Type B pancreatic cell (in vitro differentiated cells): ENCODE measurements at regions not wholly inside any gene's neighbourhood (a gene's known extent, or its start where the extent isn't known, plus 50 kb on each side); places are given as distances from the start of the nearest gene placed in this dataset.

Source experiments
- DNase-seq: peaks from one replicate; pipeline ENCODE4 v3.0.0; 2021; ENCODE audit warnings: mixed read lengths; ENCODE audit not compliant: unreplicated experiment; ENCODE audit errors: extremely low spot score
- H3K27ac Mint-ChIP-seq: 2 replicates; pipeline ENCODE4 v1.8.0; 2021; ENCODE audit warnings: mild to moderate bottlenecking, mixed read lengths
- H3K27me3 Mint-ChIP-seq: 2 replicates; pipeline ENCODE4 v1.8.0; 2021; ENCODE audit warnings: mixed read lengths
- H3K36me3 Mint-ChIP-seq: 2 replicates; pipeline ENCODE4 v1.8.0; 2021; ENCODE audit warnings: mixed read lengths
- H3K4me1 Mint-ChIP-seq: one replicate; pipeline ENCODE4 v1.8.0; 2021; ENCODE audit warnings: mixed read lengths; ENCODE audit not compliant: unreplicated experiment
- H3K4me3 Mint-ChIP-seq: 2 replicates; pipeline ENCODE4 v1.8.0; 2021; ENCODE audit warnings: mild to moderate bottlenecking, mixed read lengths
- H3K9me3 Mint-ChIP-seq: 2 replicates; pipeline ENCODE4 v1.8.0; 2021; ENCODE audit warnings: mixed read lengths
- TF ChIP-seq, protein P1 (sequence below): fragments of 200-600 bp; sonication (generic); conservative IDR thresholded peaks from 2 replicates; pipeline ENCODE4 v1.5.0; 2021; ENCODE audit warnings: antibody characterized with exemption, mild to moderate bottlenecking

DNA sequence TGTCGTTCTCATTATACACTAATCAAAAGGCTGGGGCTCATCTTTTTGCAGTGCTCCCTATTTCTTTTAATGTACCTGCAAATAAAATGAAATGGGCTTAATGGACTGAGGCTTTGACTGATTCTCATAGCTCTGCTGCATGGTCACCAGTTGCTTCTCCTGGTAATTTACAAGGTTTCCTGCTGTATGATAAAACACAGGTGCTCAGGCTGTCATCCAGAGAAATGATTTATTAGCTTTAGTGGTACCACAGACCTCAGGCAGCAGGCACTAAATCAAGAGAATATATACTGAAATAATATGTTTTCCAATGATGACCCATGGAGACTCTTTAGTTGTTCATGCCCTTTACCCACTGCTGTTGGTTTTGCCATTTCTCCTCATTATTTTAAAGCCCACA is 137.7 kb downstream of the C4orf33 start:
- peaks cover 3% of the 10 kb centered on the region for H3K4me1 Mint-ChIP-seq
- H3K4me3 Mint-ChIP-seq = no peak overlapping the region
- no peak overlapping the region for H3K27ac Mint-ChIP-seq
- TF ChIP-seq, protein P1, sequence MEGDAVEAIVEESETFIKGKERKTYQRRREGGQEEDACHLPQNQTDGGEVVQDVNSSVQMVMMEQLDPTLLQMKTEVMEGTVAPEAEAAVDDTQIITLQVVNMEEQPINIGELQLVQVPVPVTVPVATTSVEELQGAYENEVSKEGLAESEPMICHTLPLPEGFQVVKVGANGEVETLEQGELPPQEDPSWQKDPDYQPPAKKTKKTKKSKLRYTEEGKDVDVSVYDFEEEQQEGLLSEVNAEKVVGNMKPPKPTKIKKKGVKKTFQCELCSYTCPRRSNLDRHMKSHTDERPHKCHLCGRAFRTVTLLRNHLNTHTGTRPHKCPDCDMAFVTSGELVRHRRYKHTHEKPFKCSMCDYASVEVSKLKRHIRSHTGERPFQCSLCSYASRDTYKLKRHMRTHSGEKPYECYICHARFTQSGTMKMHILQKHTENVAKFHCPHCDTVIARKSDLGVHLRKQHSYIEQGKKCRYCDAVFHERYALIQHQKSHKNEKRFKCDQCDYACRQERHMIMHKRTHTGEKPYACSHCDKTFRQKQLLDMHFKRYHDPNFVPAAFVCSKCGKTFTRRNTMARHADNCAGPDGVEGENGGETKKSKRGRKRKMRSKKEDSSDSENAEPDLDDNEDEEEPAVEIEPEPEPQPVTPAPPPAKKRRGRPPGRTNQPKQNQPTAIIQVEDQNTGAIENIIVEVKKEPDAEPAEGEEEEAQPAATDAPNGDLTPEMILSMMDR = no peak
- no peak for DNase-seq
- no peaks in the 10 kb centered on the region for H3K9me3 Mint-ChIP-seq
- H3K36me3 Mint-ChIP-seq = no peaks in the 10 kb centered on the region
- H3K27me3 Mint-ChIP-seq = no peaks in the 10 kb centered on the region

DNA sequence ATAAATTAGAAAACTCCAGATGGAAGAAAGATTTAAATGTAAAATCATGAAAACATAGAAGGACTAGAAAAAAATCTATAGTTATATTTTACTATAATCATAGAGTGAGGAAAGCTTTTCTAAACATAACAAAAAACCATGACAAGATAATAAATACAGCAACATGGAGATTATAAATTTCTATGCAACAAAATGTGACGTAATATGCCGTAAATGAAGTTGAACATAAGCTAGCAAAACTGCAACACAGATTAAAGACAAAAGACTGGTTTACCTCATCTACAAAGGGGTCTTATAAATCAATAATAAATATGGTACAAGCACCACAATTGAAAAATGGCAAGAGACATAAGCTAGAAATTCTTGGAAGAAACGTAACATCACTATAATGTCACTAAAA is 140.4 kb downstream of the C4orf33 start:
- H3K4me1 Mint-ChIP-seq = peaks cover 21% of the 10 kb centered on the region
- TF ChIP-seq, protein P1 = no peak
- no peaks in the 10 kb centered on the region for H3K36me3 Mint-ChIP-seq
- H3K27me3 Mint-ChIP-seq = no peaks in the 10 kb centered on the region
- no peak overlapping the region for H3K27ac Mint-ChIP-seq
- no peaks in the 10 kb centered on the region for H3K9me3 Mint-ChIP-seq
- DNase-seq = no peak
- H3K4me3 Mint-ChIP-seq = no peak overlapping the region

DNA sequence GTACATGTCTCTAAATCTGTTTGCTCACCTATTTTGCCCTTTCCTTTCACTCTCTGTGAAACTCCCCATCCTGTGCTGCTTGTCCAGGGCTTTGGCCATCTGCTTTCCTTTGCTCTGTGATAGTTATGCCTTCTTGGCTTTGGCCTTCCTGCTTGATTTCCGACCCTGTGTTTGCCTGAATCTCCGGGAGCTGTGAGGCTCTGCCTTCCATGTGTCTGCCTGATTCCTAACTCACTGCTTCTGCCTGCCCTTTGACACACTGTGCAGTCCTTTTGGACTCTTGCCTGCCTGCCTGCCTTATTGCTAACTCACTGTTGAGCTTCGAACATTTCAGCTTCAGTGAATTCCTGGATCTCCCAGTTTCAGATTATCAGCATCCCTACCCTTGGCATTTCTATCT is 143.1 kb downstream of the C4orf33 start:
- H3K9me3 Mint-ChIP-seq = no peaks in the 10 kb centered on the region
- H3K4me3 Mint-ChIP-seq = no peak overlapping the region
- no peak for DNase-seq
- no peaks in the 10 kb centered on the region for H3K36me3 Mint-ChIP-seq
- H3K27me3 Mint-ChIP-seq = no peaks in the 10 kb centered on the region
- H3K4me1 Mint-ChIP-seq = peaks cover 18% of the 10 kb centered on the region
- TF ChIP-seq, protein P1 = no peak
- no peak overlapping the region for H3K27ac Mint-ChIP-seq

DNA sequence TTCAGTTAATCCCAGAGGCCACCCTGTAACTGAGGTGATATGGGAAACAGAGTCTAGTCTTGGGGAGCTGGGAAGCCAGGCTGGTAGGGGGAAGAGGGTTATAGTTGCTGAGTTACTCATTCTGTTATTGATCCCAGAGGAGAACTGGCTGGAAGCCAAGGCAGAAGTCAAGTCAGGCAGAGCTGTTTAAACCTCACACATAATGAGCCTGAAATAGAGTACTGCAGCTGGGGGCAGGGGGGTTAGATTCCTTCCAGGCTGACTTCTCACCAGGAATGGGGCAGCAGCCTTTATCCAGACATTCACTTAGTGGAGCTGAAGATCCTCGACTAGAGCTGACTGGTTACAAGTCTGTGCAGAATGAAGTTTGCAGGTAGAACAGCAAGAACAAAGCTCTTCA is 144.9 kb downstream of the C4orf33 start:
- peaks cover 6% of the 10 kb centered on the region for H3K27me3 Mint-ChIP-seq
- DNase-seq = no peak
- TF ChIP-seq, protein P1 = no peak
- peaks cover 18% of the 10 kb centered on the region for H3K4me1 Mint-ChIP-seq
- no peaks in the 10 kb centered on the region for H3K9me3 Mint-ChIP-seq
- no peaks in the 10 kb centered on the region for H3K36me3 Mint-ChIP-seq
- peak overlapping the region; percentile 2 for H3K4me3 Mint-ChIP-seq
- no peak overlapping the region for H3K27ac Mint-ChIP-seq

DNA sequence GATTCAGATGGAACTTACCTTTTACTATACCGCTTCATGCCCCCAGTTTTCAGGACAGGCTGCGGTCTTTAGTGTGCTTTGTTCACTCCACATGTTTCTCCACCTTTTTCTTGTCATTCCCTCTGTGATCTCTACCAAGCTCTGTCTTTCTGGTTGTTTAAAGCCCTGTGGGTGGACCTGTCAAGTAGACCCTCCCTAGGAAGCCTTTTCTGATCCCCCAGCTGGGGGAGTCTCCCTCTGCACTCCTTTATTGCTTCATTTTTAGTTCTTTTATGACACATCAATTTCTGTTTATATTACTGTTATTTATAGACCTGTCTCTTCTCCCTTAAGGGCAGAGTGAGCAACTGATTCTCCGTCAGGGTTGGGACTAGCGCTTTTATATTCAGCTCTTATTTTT is 150.2 kb downstream of the C4orf33 start:
- DNase-seq = no peak
- Mint-ChIP-seq H3K27ac (no peak overlapping the region), H3K4me3 (no peak overlapping the region), H3K9me3 (no peaks in the 10 kb centered on the region), H3K4me1 (peaks cover 9% of the 10 kb centered on the region), H3K27me3 (peaks cover 7% of the 10 kb centered on the region), H3K36me3 (no peaks in the 10 kb centered on the region)
- TF ChIP-seq, protein P1 = no peak

DNA sequence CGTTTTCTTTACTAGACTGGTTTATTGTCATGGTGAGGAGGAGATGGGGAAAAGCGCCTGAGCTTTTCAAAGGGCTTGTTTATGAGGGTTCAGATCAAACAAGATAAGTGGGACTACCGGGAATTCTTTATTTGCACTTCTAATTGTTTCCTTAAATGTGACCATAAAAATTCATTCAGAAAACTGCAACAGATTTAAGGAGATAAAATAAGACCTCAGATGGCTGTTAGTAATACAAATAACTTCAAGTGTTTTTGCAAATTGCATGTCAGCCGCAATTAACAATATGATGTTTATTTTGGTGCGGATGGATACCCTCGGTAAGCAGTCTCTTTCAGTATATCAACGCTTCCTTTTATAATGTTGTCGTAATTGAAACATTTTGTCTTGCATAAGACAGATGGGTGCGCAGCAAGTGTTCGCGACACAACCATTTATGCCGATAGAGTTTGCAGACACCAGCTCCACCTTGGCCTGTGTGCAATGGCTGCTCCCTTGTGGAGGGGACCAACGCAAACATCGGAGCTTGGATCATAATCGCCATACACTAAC is 151.0 kb downstream of the C4orf33 start:
- H3K27me3 Mint-ChIP-seq = peaks cover 11% of the 10 kb centered on the region
- peaks cover 8% of the 10 kb centered on the region for H3K4me1 Mint-ChIP-seq
- no peaks in the 10 kb centered on the region for H3K36me3 Mint-ChIP-seq
- no peak overlapping the region for H3K4me3 Mint-ChIP-seq
- TF ChIP-seq, protein P1 = no peak
- DNase-seq = no peak
- no peak overlapping the region for H3K27ac Mint-ChIP-seq
- no peaks in the 10 kb centered on the region for H3K9me3 Mint-ChIP-seq
